Stimulated activated CD4-positive, alpha-beta T cell treated with anti-CD3 and anti-CD28 coated beads, Interleukin-4, amount 100 ng/mL, for 48 hours (primary cell): ENCODE measurements at regions not wholly inside any gene's neighbourhood (a gene's known extent, or its start where the extent isn't known, plus 50 kb on each side); places are given as distances from the start of the nearest gene placed in this dataset.
"Not testable (repeated sequence)": the region's sequence is repeated elsewhere in the genome, so short reads cannot be mapped to it uniquely, and the experiment has no call there.

Source experiments
- DNase-seq, 2 donors: peaks; one replicate each; pipeline ENCODE4 v3.0.0-alpha.2; 2020; ENCODE audit warnings: low read depth in 2 of 2

- DNase-seq = not testable (repeated sequence)
Measured at GRCh38 chr6:26957399-26958127, 289.9 kb upstream of the PRSS16 start.

DNA sequence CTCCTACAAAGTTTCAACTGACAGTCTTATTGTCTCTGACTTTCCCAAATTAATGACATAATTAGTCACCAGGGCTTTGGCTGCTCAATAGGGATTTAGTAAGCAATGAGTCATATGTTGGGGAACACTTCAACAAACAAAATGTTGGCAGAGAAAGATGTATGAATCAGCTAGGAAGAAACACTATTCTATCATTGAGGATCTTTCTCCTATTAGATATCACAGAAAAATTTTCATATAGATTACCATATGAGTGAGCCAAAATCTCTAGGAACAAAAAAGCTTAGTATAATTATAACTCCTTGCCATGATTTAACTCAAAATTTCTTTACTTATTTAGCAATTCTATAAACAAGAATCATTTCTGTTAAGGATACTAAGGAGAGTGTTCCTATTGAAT, 286.3 kb upstream of the PRSS16 start:
- not testable (repeated sequence) for DNase-seq

GRCh38 chr6:27002447-27002846, 245.1 kb upstream of the PRSS16 start:
- no peak for DNase-seq

GRCh38 chr6:27007020-27007419, 240.5 kb upstream of the PRSS16 start:
- no peak for DNase-seq

- DNase-seq = not testable (repeated sequence)
Measured at GRCh38 chr6:27008613-27009012, 238.9 kb upstream of the PRSS16 start.

DNA sequence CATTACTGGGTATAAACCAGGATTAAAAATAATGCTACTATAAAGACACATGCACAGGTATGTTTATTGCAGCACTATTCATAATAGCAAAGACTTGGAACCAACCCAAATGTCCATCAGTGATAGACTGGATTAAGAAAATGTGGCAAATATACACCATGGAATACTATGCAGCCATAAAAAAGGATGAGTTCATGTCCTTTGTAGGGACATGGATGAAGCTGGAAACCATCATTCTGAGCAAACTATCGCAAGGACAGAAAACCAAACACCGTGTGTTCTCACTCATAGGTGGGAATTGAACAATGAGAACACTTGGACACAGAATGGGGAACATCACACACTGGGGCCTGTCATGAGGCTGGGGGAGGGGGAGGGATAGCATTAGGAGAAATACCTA, 233.4 kb upstream of the PRSS16 start:
- DNase-seq = not testable (repeated sequence)

GRCh38 chr6:27016689-27017088, 230.8 kb upstream of the PRSS16 start:
- no peak for DNase-seq

DNA sequence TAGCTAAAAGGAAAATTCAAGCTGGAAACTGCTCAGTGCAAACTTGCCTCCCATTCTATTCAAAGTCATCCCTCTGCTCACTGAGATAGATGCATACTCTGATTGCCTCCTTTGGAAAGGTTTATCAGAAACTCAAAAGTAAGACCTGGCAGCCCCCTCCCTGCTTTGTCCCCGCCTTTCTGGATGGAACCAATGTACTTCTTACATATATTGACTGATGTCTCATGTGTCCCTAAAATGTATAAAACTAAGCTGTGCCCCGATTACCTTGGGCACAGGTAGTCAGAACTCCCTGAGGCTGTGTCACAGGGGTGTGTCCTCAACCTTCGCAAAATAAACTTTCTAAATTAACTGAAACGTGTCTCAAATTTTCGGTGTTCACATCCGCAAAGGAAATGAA, 229.1 kb upstream of the PRSS16 start:
- DNase-seq = not testable (repeated sequence)

DNA sequence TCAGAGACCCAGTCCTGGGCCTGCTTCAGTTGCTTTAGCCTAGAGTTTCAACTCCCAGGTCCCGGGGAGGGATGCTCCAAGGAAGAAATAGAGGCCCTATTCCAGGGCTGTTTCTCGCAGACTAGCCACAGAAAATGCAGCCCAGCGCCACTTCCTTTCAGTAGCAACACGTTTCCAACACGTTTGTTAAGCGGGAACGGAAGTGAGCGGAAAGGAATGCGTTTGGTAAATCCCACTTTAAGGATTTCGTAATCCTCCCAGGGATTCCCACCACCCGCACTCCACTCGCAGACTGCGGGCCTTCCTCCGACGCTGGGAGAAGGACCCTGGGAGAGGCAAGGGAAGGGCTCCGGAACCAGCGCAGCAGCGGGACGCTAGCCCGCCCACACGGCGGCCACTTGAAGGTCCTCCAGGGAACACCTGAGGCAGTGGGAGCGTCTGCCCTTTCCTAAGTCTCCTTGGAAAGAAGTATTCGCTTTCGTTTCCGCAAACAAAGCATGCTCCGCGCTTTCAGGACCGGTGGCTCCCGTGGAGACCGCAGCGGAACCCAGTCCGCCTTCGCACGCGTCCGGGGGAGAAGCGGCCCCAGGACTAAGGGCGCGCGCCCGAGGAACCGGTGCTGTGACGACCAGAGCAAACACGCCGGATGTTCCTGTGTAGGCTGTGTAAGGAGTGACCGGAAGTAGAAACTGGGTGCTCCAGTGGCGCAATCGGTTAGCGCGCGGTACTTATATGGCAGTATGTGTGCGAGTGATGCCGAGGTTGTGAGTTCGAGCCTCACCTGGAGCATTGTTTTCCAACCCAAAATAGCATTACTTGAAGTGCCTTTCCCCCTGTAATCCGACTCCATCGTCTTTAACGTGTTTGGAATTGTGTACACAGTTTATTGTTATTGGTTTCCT, 227.6 kb upstream of the PRSS16 start:
- DNase-seq = peak; percentile 28 to 61

DNA sequence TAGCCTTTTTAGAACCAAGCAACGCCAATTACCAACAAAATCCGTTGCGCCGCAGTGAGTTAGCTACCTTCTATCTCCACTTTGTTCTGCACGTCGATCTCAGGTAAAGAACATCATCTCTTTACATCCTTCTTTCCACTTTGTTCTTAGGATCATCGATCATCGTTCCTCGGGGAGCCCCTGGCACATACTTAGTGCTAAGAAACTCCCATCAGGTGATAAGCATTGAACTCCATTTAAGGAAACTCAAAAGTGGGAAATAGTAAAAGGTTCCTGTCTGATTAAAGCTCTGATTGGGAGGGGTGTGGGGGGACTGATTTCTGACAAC, 227.0 kb upstream of the PRSS16 start:
- DNase-seq = no peak

- DNase-seq = no peak
Measured at GRCh38 chr6:27023664-27024063, 223.8 kb upstream of the PRSS16 start.

DNA sequence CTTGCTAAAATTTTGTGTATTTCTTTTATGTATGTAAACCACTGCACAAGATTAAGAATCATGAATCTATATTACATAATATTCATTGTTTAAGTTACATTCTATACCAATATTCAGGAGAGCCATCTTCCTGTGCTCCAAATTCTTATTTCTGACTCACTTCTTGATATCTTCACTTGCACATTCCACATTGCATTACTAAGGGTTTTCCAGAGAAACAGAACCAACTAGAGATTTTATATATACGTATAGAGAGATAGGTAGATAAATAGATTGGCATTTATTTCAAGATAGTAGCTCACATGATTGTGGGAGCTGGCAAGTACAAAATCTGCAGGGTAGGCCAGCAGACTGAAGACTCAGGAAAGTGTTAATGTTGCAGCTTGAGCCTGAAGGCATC, 222.2 kb upstream of the PRSS16 start:
- DNase-seq = no peak

GRCh38 chr6:27026361-27026760, 221.1 kb upstream of the PRSS16 start:
- DNase-seq = no peak

GRCh38 chr6:27031302-27031701, 216.2 kb upstream of the PRSS16 start:
- DNase-seq = no peak

GRCh38 chr6:27038498-27038897, 209.0 kb upstream of the PRSS16 start:
- DNase-seq = no peak

DNA sequence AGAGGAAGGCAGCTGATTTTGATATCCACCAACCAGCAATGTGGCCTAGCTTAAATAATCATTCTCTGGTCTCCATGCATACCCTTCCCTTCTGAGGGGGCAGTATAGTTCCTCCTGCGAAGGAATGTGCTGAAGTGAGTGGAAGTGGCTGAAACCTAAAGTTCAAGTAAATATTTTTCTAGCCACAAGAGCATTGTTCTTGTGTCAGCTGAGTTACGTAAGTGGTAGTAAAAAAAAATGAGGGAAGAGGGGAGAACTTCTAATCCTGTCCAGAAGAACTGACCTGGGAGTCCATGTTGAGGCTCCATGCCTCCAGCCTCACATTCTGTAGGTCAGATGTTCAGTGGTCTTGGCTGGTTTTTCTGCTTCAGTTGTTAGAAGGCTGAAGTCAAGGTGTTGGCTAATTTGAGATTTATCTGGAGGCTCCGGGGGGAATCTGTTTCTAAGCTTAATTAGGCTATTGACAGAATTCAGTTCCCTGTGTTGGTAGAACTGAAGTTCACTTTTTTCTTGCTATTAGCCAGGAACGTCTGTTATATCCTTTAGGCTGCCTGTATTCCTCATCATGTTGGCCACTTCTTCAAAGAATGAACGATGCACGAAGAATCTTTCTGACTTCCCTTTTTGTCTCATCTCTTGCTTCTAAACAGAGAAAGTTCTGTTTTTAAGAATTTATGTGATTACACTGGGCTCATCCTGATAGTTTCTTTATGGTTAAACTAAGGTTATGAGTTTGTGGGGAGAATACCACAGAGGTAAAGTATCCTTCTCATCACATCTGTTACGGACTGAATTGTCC, 207.1 kb upstream of the PRSS16 start:
- no peak for DNase-seq

GRCh38 chr6:27043244-27043643, 204.3 kb upstream of the PRSS16 start:
- no peak for DNase-seq

DNA sequence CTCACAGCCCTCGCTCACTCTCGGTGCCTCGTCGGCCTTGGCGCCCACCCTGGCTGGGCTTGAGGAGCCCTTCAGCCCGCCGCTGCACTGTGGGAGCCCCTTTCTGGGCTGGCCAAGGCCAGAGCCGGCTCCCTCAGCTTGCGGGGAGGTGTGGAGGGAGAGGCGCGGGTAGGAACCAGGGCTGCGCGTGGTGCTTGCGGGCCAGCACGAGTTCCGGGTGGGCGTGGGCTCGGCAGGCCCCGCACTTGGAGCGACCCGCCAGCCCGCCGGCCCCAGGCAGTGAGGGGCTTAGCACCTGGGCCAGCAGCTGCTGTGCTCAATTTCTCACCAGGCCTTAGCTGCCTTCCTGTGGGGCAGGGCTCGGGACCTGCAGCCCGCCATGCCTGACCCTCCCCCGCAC, 202.4 kb upstream of the PRSS16 start:
- DNase-seq = not testable (repeated sequence)

GRCh38 chr6:27047725-27048124, 199.8 kb upstream of the PRSS16 start:
- DNase-seq = not testable (repeated sequence)

GRCh38 chr6:27049863-27050781, 197.4 kb upstream of the PRSS16 start:
- DNase-seq = no peak

DNA sequence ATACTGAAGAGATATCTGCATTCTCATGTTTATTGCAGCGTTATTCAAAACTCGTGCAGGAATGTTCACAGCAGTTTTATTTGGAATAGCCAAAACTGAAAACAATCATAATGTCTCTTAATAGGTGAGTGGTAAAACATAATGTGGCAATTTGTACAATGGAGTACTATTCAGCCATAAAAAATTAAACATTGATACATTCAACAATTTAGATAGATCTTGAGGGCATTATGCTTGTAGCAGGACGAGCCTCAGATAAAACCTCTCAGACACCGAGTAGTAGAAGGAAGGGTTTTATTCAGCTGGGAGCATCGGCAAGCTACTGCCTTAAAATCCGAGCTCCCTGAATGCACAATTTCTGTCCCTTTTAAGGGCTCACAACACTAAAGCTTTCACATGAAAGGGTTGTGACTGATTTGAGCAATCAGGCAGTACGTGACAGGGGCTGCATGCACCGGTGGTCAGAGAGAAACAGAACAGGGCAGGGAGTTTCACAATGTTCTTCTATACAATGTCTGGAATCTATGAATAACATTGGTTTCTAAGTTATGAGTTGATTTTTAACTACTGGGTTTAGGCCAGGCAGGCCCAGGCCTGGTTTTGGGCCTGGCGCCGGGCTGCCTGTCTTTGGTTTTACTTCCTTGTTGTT, 195.3 kb upstream of the PRSS16 start:
- DNase-seq = not testable (repeated sequence)
